H9 (cell line): ENCODE measurements at regions not wholly inside any gene's neighbourhood (a gene's known extent, or its start where the extent isn't known, plus 50 kb on each side); places are given as distances from the start of the nearest gene placed in this dataset.

Experiments used
- DNase-seq: peaks from one replicate; pipeline ENCODE4 v3.0.0-alpha.2; 2017
- H2AFZ ChIP-seq: one replicate; pipeline ENCODE4 v1.6.1; 2013; ENCODE audit warnings: mild to moderate bottlenecking, low read length, control low read depth, moderate library complexity
- H2AK5ac ChIP-seq: 2 replicates; pipeline ENCODE4 v1.6.1; 2013; ENCODE audit warnings: low read length, control low read depth, mixed read lengths; ENCODE audit not compliant: insufficient read length
- H2BK120ac ChIP-seq: one replicate; pipeline ENCODE4 v1.6.1; 2013; ENCODE audit warnings: low read depth, mild to moderate bottlenecking, low read length, control low read depth, inconsistent platforms; ENCODE audit not compliant: poor library complexity, severe bottlenecking
- H2BK12ac ChIP-seq: 2 replicates; pipeline ENCODE4 v1.6.1; 2013; ENCODE audit warnings: low read length, control low read depth, mixed read lengths, low read depth; ENCODE audit not compliant: insufficient read length
- H2BK15ac ChIP-seq: 2 replicates; pipeline ENCODE4 v1.6.1; 2013; ENCODE audit warnings: low read depth, low read length, control low read depth
- H2BK20ac ChIP-seq: one replicate; pipeline ENCODE4 v1.6.1; 2013; ENCODE audit warnings: low read depth, mild to moderate bottlenecking, low read length, control low read depth, inconsistent platforms; ENCODE audit not compliant: poor library complexity, severe bottlenecking
- H2BK5ac ChIP-seq: 2 replicates; pipeline ENCODE4 v1.6.1; 2013; ENCODE audit warnings: low read length, control low read depth, mixed read lengths; ENCODE audit not compliant: insufficient read length
- H3K14ac ChIP-seq: 2 replicates; pipeline ENCODE4 v1.6.1; 2013; ENCODE audit warnings: low read length, control low read depth; ENCODE audit not compliant: insufficient read depth
- H3K18ac ChIP-seq: 2 replicates; pipeline ENCODE4 v1.6.1; 2013; ENCODE audit warnings: low read depth, mild to moderate bottlenecking, mixed read lengths, low read length, control low read depth; ENCODE audit not compliant: insufficient read length
- H3K23ac ChIP-seq: 2 replicates; pipeline ENCODE4 v1.6.1; 2013; ENCODE audit warnings: low read length, control low read depth, mixed read lengths, low read depth; ENCODE audit not compliant: insufficient read length
- H3K23me2 ChIP-seq: 2 replicates; pipeline ENCODE4 v1.6.1; 2013; ENCODE audit warnings: low read depth, mild to moderate bottlenecking, mixed read lengths, low read length, control low read depth; ENCODE audit not compliant: insufficient read length, poor library complexity, severe bottlenecking
- H3K27ac ChIP-seq: 2 replicates; pipeline ENCODE4 v1.5.1; 2013; ENCODE audit warnings: low read length, control low read depth, mixed read lengths, low read depth; ENCODE audit not compliant: insufficient read length
- H3K27me3 ChIP-seq: 2 replicates; pipeline ENCODE4 v1.6.1; 2013; ENCODE audit warnings: low read length, control low read depth, inconsistent platforms; ENCODE audit not compliant: insufficient read depth
- H3K4ac ChIP-seq: 2 replicates; pipeline ENCODE4 v1.6.1; 2013; ENCODE audit warnings: low read depth, mild to moderate bottlenecking, control low read depth, inconsistent platforms, low read length, moderate library complexity
- H3K4me1 ChIP-seq: 2 replicates; pipeline ENCODE4 v1.6.1; 2013; ENCODE audit warnings: low read length, control low read depth, inconsistent platforms; ENCODE audit not compliant: insufficient read depth
- H3K4me2 ChIP-seq: 2 replicates; pipeline ENCODE4 v1.6.1; 2013; ENCODE audit warnings: low read length, control low read depth, mixed read lengths; ENCODE audit not compliant: insufficient read length, insufficient read depth
- H3K56ac ChIP-seq: 2 replicates; pipeline ENCODE4 v1.6.1; 2013; ENCODE audit warnings: low read depth, mild to moderate bottlenecking, mixed read lengths, low read length, control low read depth; ENCODE audit not compliant: insufficient read length
- H3K79me1 ChIP-seq: 2 replicates; pipeline ENCODE4 v1.6.1; 2013; ENCODE audit warnings: low read depth, mild to moderate bottlenecking, moderate library complexity, low read length, control low read depth, inconsistent platforms; ENCODE audit not compliant: insufficient read depth, poor library complexity, severe bottlenecking
- H3K79me2 ChIP-seq: 2 replicates; pipeline ENCODE4 v1.6.1; 2013; ENCODE audit warnings: low read length, control low read depth, inconsistent platforms; ENCODE audit not compliant: insufficient read depth
- H3K9ac ChIP-seq: 2 replicates; pipeline ENCODE4 v1.6.1; 2013; ENCODE audit warnings: low read length, control low read depth, mixed read lengths; ENCODE audit not compliant: insufficient read length; ENCODE audit errors: extremely low read depth
- H3K9me3 ChIP-seq: one replicate; pipeline ENCODE4 v1.6.1; 2013; ENCODE audit warnings: low read depth, low read length, inconsistent platforms; ENCODE audit not compliant: control insufficient read depth
- H3T11ph ChIP-seq: one replicate; pipeline ENCODE4 v1.6.1; 2013; ENCODE audit warnings: mild to moderate bottlenecking, low read length, control low read depth, inconsistent platforms
- H4K20me1 ChIP-seq: one replicate; pipeline ENCODE4 v1.6.1; 2013; ENCODE audit not compliant: control insufficient read depth, insufficient read length, insufficient read depth
- H4K5ac ChIP-seq: 2 replicates; pipeline ENCODE4 v1.6.1; 2013; ENCODE audit warnings: low read depth, mild to moderate bottlenecking, mixed read lengths, low read length, control low read depth; ENCODE audit not compliant: insufficient read length
- H4K8ac ChIP-seq: replicated peaks from 2 replicates; pipeline ENCODE4 v1.6.1; 2013; ENCODE audit warnings: low read length, control low read depth, mixed read lengths, low read depth; ENCODE audit not compliant: insufficient read length
- H4K91ac ChIP-seq: 2 replicates; pipeline ENCODE4 v1.6.1; 2013; ENCODE audit warnings: low read depth, mild to moderate bottlenecking, moderate library complexity, mixed read lengths, low read length, control low read depth; ENCODE audit not compliant: insufficient read length
- H3K27ac Mint-ChIP-seq, 3 experiments: 2 replicates in 2 of 3; 3 replicates in 1 of 3; pipeline ENCODE4 v1.8.0; 2020 to 2021; ENCODE audit warnings: mixed read lengths in 3 of 3, mild to moderate bottlenecking in 1 of 3, moderate library complexity in 1 of 3
- H3K27me3 Mint-ChIP-seq: 2 replicates; pipeline ENCODE4 v1.8.0; 2021; ENCODE audit warnings: low read depth, mild to moderate bottlenecking, moderate library complexity, mixed read lengths
- H3K36me3 Mint-ChIP-seq, 3 experiments: 2 replicates in 2 of 3; 3 replicates in 1 of 3; pipeline ENCODE4 v1.8.0; 2020 to 2021; ENCODE audit warnings: low read depth in 3 of 3, mixed read lengths in 3 of 3; ENCODE audit not compliant: insufficient read depth in 1 of 3
- H3K4me1 Mint-ChIP-seq, 2 experiments: 2 replicates each; pipeline ENCODE4 v1.8.0; 2020; ENCODE audit warnings: mixed read lengths in 2 of 2
- H3K4me3 Mint-ChIP-seq, 2 experiments: 2 replicates in 1 of 2; 3 replicates in 1 of 2; pipeline ENCODE4 v1.8.0; 2020 to 2021; ENCODE audit warnings: mild to moderate bottlenecking in 2 of 2, mixed read lengths in 2 of 2, moderate library complexity in 1 of 2
- H3K9me3 Mint-ChIP-seq, 2 experiments: 2 replicates in 1 of 2; 3 replicates in 1 of 2; pipeline ENCODE4 v1.8.0; 2020; ENCODE audit warnings: mild to moderate bottlenecking in 2 of 2, mixed read lengths in 2 of 2, moderate library complexity in 1 of 2
- CTCF ChIP-seq: fragments of 200-600 bp; sonication (generic); conservative IDR thresholded peaks from 3 replicates; pipeline ENCODE4 v1.8.0; 2021; ENCODE audit warnings: antibody characterized with exemption, mild to moderate bottlenecking
- WGBS: extraction: QIAGEN DNeasy Blood & Tissue Kit; methylation state at CpG from one replicate; pipeline ENCODE4 v1.1.7; 2013; ENCODE audit warnings: missing lambda C conversion rate, low lambda C conversion rate, mixed read lengths; ENCODE audit not compliant: insufficient read length; ENCODE audit errors: extremely low coverage; 5-methylcytosine and 5-hydroxymethylcytosine counted together

- Histone ChIP-seq H4K20me1 (no peaks in the 10 kb centered on the region), H2BK120ac (no peak overlapping the region), H2BK5ac (no peak overlapping the region), H2AFZ (no peak overlapping the region), H3K79me1 (no peaks in the 10 kb centered on the region), H3K27ac (no peak overlapping the region), H3K23ac (no peak overlapping the region), H3K27me3 (no peaks in the 10 kb centered on the region; the same call in 1 of the 2 replicates), H4K8ac (no peak overlapping the region), H2BK15ac (no peak overlapping the region), H3K56ac (no peak overlapping the region), H2BK20ac (no peak overlapping the region), H3K9me3 (no peaks in the 10 kb centered on the region), H3K4me2 (no peak overlapping the region), H3K23me2 (no peaks in the 10 kb centered on the region), H3T11ph (no peak overlapping the region), H3K14ac (no peak overlapping the region), H3K4me1 (no peaks in the 10 kb centered on the region), H3K9ac (no peak overlapping the region), H2AK5ac (no peak overlapping the region), H3K18ac (no peak overlapping the region), H3K4ac (no peak overlapping the region), H4K5ac (no peak overlapping the region), H3K79me2 (no peaks in the 10 kb centered on the region), H4K91ac (no peak overlapping the region), H2BK12ac (no peak overlapping the region)
- no peak for DNase-seq
- Mint-ChIP-seq H3K36me3 (peaks cover 0 to 2% (median 0%) of the 10 kb centered on the region in 3 experiments; a peak in 2 of 7 replicates), H3K4me3 (no peak overlapping the region), H3K4me1 (no peaks in the 10 kb centered on the region), H3K9me3 (peaks cover 6 to 9% of the 10 kb centered on the region in 2 experiments; a peak in 4 of 5 replicates), H3K27me3 (peaks cover 23% of the 10 kb centered on the region), H3K27ac (no peak overlapping the region)
- TF ChIP-seq CTCF: no peak
- no CpG with 5 or more reads among the region's 1 CpG for WGBS
Observed at GRCh38 chr7:32335107-32335506, 155.1 kb downstream of the LSM5 start.
